ENCODE measurements at regions not wholly inside any gene's neighbourhood (a gene's known extent, or its start where the extent isn't known, plus 50 kb on each side); places are given as distances from the start of the nearest gene placed in this dataset.

GRCh38 chr18:47331641-47332040 lies 80.2 kb upstream of the SKOR2 start:
- TF ChIP-seq, protein P1, sequence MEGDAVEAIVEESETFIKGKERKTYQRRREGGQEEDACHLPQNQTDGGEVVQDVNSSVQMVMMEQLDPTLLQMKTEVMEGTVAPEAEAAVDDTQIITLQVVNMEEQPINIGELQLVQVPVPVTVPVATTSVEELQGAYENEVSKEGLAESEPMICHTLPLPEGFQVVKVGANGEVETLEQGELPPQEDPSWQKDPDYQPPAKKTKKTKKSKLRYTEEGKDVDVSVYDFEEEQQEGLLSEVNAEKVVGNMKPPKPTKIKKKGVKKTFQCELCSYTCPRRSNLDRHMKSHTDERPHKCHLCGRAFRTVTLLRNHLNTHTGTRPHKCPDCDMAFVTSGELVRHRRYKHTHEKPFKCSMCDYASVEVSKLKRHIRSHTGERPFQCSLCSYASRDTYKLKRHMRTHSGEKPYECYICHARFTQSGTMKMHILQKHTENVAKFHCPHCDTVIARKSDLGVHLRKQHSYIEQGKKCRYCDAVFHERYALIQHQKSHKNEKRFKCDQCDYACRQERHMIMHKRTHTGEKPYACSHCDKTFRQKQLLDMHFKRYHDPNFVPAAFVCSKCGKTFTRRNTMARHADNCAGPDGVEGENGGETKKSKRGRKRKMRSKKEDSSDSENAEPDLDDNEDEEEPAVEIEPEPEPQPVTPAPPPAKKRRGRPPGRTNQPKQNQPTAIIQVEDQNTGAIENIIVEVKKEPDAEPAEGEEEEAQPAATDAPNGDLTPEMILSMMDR (IDR thresholded peaks at IDR 0.05; ENCODE audit: low read depth, low read length): no peak
- TF ChIP-seq MAX (IDR thresholded peaks at IDR 0.05; ENCODE audit: low read depth, low read length): no peak
- TF ChIP-seq POLR2A (IDR thresholded peaks at IDR 0.05; ENCODE audit: extremely low read depth, insufficient read length): no peak
- no peak for TF ChIP-seq MYC (IDR thresholded peaks at IDR 0.05; ENCODE audit: low read depth, low read length)
